ENCODE measurements at regions not wholly inside any gene's neighbourhood (a gene's known extent, or its start where the extent isn't known, plus 50 kb on each side); places are given as distances from the start of the nearest gene placed in this dataset.

DNA sequence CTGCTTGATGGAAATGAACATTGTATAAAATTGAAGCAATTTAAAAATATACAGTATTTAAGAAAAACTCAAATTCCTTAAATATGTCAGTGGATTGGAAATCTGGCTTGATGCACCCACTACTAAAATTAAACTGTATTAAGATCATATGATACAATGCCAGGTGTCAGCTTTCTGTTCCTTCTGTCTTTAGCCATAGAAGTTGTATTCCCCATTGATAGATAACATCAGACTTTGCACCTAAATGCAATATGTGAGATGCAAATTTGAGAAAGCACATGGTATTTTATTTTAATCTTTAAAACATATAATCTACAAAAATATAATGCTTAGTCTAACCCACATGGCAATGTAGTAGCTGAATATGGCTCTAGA is 697.4 kb upstream of the WWC1 start:
- Histone ChIP-seq H3K4me3 (replicated peaks in 1 of 3; ENCODE audit: insufficient read depth in 1 of 3, low read depth in 2 of 3, low read length in 3 of 3) (no peak overlapping the region), H3K27me3 (ENCODE audit: control insufficient read depth in 1 of 2, insufficient read depth in 2 of 2, low read length in 2 of 2) (0 out of 5 replicates have a peak, but pooled peaks cover 0 to 4% of the 10 kb centered on the region in 2 experiments), H3K9ac (ENCODE audit: insufficient read depth, low read depth, low read length) (no peak overlapping the region), H3K9me3 (ENCODE audit: low read length) (no peaks in the 10 kb centered on the region), H3K4me1 (ENCODE audit: insufficient read depth, low read length) (no peaks in the 10 kb centered on the region), H3K79me2 (ENCODE audit: insufficient read depth, low read length) (no peaks in the 10 kb centered on the region), H3K36me3 (replicated peaks in 1 of 2; ENCODE audit: control insufficient read depth in 1 of 2, insufficient read depth in 2 of 2, low read length in 2 of 2) (no peaks in the 10 kb centered on the region), H2AFZ (ENCODE audit: low read length) (no peak overlapping the region), H4K20me1 (ENCODE audit: insufficient read depth, low read length) (no peaks in the 10 kb centered on the region), H3K4me2 (ENCODE audit: low read depth, low read length) (no peak overlapping the region), H3K27ac (ENCODE audit: extremely low read length, insufficient read depth, low read length) (no peak overlapping the region)
- ATAC-seq: no peak
- ChIA-PET POLR2A (no interaction called here), CTCF (ENCODE audit: low intra/inter-chr PET ratio, low total read pairs) (no interaction called here)
- in situ Hi-C loops (cut with HindIII; ENCODE audit: extremely low pct_ligation_motif_present, low pct_unique_long_range_greater_than_20kb) (no loop called here), intact Hi-C loops (cut with micrococcal nuclease; ENCODE audit: unreplicated experiment) (no loop called here)
- no peak for FAIRE-seq
- BruUV-seq (replicated peaks): no TSS peak
- no peak for DNase-seq (ENCODE audit: low spot score)
- TF ChIP-seq GABPA (IDR thresholded peaks at IDR 0.05; ENCODE audit: low read depth, low read length) (no peak), GABPA (CRISPR knock-in tag; IDR thresholded peaks at IDR 0.05; ENCODE audit: low read depth) (no peak), RBM39 (IDR thresholded peaks at IDR 0.05; ENCODE audit: low read depth, low read length, poor library complexity, severe bottlenecking) (no peak), ASH2L (IDR thresholded peaks at IDR 0.05; ENCODE audit: insufficient read length, low read depth, low read length) (no peak), DNMT3B (CRISPR knock-in tag; conservative IDR thresholded peaks at IDR 0.05) (no peak), ZNF772 (CRISPR knock-in tag; IDR thresholded peaks at IDR 0.05) (no peak), KDM6A (CRISPR knock-in tag; IDR thresholded peaks at IDR 0.05; ENCODE audit: low read depth) (no peak), ZNF709 (CRISPR knock-in tag; IDR thresholded peaks at IDR 0.05) (no peak), ZNF556 (CRISPR knock-in tag; IDR thresholded peaks at IDR 0.05; ENCODE audit: borderline replicate concordance) (no peak), IRX3 (CRISPR knock-in tag; IDR thresholded peaks at IDR 0.05; ENCODE audit: borderline replicate concordance, low read depth) (no peak), ZBTB38 (CRISPR knock-in tag; IDR thresholded peaks at IDR 0.05) (no peak), ATAD3A (CRISPR knock-in tag; IDR thresholded peaks at IDR 0.05) (no peak), U2AF2 (IDR thresholded peaks at IDR 0.05; ENCODE audit: low read depth, low read length) (no peak), KLF12 (CRISPR knock-in tag; IDR thresholded peaks at IDR 0.05; ENCODE audit: borderline replicate concordance) (no peak), ZNF451 (CRISPR knock-in tag; IDR thresholded peaks at IDR 0.05) (no peak)
- TF ChIP-seq, protein P1, sequence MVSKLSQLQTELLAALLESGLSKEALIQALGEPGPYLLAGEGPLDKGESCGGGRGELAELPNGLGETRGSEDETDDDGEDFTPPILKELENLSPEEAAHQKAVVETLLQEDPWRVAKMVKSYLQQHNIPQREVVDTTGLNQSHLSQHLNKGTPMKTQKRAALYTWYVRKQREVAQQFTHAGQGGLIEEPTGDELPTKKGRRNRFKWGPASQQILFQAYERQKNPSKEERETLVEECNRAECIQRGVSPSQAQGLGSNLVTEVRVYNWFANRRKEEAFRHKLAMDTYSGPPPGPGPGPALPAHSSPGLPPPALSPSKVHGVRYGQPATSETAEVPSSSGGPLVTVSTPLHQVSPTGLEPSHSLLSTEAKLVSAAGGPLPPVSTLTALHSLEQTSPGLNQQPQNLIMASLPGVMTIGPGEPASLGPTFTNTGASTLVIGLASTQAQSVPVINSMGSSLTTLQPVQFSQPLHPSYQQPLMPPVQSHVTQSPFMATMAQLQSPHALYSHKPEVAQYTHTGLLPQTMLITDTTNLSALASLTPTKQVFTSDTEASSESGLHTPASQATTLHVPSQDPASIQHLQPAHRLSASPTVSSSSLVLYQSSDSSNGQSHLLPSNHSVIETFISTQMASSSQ (IDR thresholded peaks at IDR 0.05; ENCODE audit: low read depth): no peak
- TF ChIP-seq, protein P1 (CRISPR knock-in tag; IDR thresholded peaks at IDR 0.05; ENCODE audit: borderline replicate concordance): no peak
- TF ChIP-seq, protein P2, sequence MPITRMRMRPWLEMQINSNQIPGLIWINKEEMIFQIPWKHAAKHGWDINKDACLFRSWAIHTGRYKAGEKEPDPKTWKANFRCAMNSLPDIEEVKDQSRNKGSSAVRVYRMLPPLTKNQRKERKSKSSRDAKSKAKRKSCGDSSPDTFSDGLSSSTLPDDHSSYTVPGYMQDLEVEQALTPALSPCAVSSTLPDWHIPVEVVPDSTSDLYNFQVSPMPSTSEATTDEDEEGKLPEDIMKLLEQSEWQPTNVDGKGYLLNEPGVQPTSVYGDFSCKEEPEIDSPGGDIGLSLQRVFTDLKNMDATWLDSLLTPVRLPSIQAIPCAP (CRISPR knock-in tag; IDR thresholded peaks at IDR 0.05; ENCODE audit: low read depth): no peak
- TF ChIP-seq, protein P3, sequence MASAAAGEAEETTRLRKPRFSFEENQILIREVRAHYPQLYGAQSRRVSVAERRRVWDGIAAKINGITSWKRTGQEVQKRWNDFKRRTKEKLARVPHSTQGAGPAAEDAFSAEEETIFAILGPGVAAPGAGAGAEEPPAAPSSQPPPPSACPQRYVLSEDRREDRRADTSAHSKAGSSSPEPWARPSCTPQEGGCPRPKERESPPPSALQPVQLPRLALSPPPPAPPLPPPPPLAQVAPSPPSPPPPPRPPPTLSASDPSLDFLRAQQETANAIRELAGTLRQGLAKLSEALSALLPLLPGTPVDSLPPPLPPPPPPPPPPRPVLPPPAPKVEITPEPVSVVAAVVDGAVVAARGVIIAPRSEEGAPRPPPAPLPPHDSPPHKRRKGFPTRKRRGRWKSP (CRISPR knock-in tag; IDR thresholded peaks at IDR 0.05): no peak
